ENCODE measurements at regions not wholly inside any gene's neighbourhood (a gene's known extent, or its start where the extent isn't known, plus 50 kb on each side); places are given as distances from the start of the nearest gene placed in this dataset.
"Not testable (repeated sequence)": the region's sequence is repeated elsewhere in the genome, so short reads cannot be mapped to it uniquely, and the experiment has no call there.

DNA sequence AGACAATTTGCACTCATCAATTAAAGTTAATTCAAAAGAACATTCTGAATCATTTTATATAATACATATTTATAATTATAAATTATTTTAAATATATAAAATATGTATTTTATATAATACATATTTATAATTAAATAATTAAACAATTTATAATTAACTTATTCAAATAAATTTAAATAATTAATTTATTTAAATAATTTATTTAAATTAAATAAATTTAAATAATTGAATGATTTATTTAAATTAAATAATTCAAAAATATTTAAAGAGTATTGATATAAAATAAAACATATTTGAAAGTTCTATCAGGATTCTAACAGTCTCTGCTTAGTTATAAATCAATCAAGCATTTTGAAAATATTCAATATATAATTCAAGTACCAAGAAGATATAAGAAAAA, 775.5 kb upstream of the CTNND2 start:
- TF ChIP-seq, protein P1, sequence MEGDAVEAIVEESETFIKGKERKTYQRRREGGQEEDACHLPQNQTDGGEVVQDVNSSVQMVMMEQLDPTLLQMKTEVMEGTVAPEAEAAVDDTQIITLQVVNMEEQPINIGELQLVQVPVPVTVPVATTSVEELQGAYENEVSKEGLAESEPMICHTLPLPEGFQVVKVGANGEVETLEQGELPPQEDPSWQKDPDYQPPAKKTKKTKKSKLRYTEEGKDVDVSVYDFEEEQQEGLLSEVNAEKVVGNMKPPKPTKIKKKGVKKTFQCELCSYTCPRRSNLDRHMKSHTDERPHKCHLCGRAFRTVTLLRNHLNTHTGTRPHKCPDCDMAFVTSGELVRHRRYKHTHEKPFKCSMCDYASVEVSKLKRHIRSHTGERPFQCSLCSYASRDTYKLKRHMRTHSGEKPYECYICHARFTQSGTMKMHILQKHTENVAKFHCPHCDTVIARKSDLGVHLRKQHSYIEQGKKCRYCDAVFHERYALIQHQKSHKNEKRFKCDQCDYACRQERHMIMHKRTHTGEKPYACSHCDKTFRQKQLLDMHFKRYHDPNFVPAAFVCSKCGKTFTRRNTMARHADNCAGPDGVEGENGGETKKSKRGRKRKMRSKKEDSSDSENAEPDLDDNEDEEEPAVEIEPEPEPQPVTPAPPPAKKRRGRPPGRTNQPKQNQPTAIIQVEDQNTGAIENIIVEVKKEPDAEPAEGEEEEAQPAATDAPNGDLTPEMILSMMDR (IDR thresholded peaks at IDR 0.05; ENCODE audit: insufficient read depth, low read depth, low read length, missing control alignments) = no peak
- no peak for DNase-seq (ENCODE audit: low read depth)
- no peak overlapping the region for H3K4me3 ChIP-seq (ENCODE audit: low read depth, low read length)

DNA sequence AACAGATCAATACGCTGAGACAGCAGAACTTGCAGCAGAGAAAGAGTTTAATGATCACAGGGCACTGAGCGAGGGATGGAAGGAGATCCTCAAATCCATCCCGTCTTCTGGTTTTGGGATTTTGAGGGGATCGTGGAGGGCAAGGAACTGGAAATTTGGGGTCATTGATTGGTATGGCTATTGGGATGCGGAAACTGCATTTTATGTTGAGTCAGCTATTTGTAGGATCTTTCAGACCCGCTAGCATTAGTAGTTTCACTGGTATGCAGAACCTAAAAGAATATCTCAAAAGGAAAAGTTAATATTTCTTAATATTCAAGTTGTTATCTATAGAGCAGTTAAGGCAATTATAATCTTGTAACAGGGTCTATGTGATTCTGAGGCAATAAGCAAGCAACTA, 771.7 kb upstream of the CTNND2 start:
- TF ChIP-seq, protein P1 (IDR thresholded peaks at IDR 0.05; ENCODE audit: insufficient read depth, low read depth, low read length, missing control alignments) = no peak
- no peak overlapping the region for H3K4me3 ChIP-seq (ENCODE audit: low read depth, low read length)
- DNase-seq (ENCODE audit: low read depth) = no peak

DNA sequence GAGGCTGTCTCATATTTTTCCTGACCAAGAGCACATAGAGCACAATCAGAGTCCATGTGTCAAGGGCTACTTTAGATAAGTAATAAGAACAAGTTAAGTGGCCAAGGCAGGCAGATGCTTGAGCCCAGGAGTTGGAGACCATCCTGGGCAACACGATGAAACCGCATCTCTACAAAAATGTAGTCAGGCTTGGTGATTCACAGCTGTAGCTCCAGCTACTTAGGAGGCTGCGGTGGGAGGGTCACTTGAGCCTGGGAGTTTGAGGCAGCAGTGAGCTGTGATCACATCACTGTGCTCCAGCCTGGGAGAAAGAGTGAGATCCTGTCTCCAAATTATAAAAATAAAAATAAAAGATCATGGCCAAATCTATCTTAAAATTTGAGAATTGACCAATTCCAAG, 767.9 kb upstream of the CTNND2 start:
- no peak overlapping the region for H3K4me3 ChIP-seq (ENCODE audit: low read depth, low read length)
- TF ChIP-seq, protein P1 (IDR thresholded peaks at IDR 0.05; ENCODE audit: insufficient read depth, low read depth, low read length, missing control alignments) = no peak
- DNase-seq (ENCODE audit: low read depth) = no peak

DNA sequence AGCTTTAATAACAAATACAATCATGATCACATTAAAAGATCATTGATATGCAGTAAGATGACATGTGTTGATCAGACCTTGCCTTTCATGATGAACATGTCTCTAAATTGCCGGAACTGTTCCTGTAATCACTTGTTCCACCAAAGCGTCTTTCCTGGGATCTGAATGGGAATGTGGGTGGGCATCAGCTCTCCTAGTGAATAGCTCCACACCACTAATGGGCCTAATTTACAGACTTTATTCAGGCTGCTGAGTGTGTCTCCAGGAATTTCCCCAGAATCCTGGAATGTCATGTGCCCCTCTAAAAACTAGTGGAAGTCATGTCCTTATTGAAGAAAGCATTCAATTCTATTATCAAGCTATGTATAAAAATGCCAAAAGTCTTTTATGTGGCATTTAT, 765.1 kb upstream of the CTNND2 start:
- TF ChIP-seq, protein P1 (IDR thresholded peaks at IDR 0.05; ENCODE audit: insufficient read depth, low read depth, low read length, missing control alignments) = no peak
- H3K4me3 ChIP-seq (ENCODE audit: low read depth, low read length) = no peak overlapping the region
- no peak for DNase-seq (ENCODE audit: low read depth)

DNA sequence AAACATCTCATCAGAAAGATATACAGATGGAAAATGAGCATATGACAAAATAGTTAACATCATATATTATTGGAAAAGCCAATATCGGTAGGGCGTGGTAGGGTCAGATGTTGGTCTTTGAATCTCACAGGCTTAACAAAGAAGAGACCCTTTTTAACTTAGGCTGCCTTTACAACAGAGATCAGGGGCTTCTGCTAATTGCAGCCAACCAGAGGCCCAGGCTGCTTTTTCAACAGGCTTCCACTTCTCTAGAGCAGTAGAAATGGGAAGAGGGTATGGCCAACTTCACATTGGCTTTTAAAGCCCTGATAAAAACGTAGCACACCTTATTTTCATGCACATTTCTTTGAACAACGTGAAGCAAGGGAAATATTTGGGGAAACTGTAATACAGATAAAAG, 764.3 kb upstream of the CTNND2 start:
- TF ChIP-seq, protein P1 (IDR thresholded peaks at IDR 0.05; ENCODE audit: insufficient read depth, low read depth, low read length, missing control alignments) = no peak
- H3K4me3 ChIP-seq (ENCODE audit: low read depth, low read length) = no peak overlapping the region

DNA sequence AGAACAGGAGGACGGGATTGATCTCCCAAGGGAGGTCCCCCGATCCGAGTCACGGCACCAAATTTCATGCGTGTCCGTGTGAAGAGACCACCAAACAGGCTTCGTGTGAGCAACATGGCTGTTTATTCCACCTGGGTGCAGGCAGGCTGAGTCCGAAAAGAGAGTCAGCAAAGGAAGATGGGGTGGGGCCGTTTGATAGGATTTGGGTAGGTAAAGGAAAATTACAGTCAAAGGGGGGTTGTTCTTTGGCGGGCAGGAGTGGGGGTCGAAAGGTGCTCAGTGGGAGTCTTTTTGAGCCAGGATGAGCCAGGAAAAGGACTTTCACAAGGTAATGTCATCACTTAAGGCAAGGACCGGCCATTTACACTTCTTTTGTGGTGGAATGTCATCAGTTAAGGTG, 763.6 kb upstream of the CTNND2 start:
- not testable (repeated sequence) for DNase-seq (ENCODE audit: low read depth)

More for the DNA sequence above, 764.3 kb upstream of the CTNND2 start:
- no peak for DNase-seq (ENCODE audit: low read depth)

DNA sequence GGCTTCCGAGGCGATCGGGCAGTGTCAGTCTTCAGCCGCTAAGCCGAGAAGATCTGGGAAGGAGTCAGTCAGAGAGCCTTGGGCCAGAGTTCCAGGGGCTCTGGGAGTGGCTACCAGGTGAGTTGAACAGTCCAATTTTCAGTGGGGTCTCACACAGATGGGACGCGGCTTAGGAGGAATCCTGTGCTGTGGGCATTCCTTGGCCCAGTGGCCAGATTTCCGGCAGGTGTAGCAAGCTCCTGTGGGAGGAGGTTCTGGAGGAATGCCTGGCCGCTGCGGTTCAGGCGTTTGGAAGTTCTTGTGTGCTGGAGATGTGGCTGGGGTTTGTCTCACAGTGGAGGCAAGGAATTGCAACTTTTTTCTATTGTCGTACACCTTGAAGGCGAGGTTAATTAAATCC, 761.5 kb upstream of the CTNND2 start:
- H3K4me3 ChIP-seq (ENCODE audit: low read depth, low read length); DNase-seq (ENCODE audit: low read depth): not testable (repeated sequence)

More for the DNA sequence above, 763.6 kb upstream of the CTNND2 start:
- not testable (repeated sequence) for H3K4me3 ChIP-seq (ENCODE audit: low read depth, low read length)

DNA sequence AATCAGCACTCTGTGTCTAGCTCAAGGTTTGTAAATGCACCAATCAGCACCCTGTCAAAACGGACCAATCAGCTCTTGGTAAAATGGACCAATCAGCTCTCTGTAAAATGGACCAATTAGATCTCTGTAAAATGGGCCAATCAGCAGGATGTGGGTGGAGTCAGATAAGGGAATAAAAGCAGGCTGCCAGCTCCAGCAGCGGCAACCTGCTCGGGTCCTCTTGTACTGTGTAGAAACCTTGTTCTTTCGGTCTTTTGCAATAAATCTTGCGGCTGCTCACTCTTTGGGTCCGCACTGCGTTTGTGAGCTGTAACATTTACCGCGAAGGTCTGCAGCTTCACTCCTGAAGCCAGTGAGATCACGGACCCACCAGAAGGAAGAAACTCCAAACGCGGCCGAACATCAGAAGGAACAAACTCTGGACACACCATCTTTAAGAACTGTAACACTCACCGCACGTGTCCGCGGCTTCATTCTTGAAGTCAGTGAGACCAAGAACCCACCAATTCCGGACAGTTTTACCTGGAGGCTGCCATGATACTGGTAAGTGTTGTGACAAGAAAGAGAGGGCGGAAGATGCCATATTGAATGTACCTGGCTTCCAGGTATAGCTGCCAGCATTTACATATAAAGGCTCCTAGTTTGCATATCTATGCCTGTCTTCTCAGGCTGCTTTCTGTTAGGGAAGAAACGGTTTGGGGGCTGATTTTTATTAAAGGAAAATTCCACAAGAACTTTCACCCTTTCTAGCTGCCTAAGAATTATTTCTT, 758.5 kb upstream of the CTNND2 start:
- DNase-seq (ENCODE audit: low read depth) = no peak
- no peak overlapping the region for H3K4me3 ChIP-seq (ENCODE audit: low read depth, low read length)
- TF ChIP-seq, protein P1 (IDR thresholded peaks at IDR 0.05; ENCODE audit: insufficient read depth, low read depth, low read length, missing control alignments) = no peak

All from GM12865 (cell line).